HL-60 (cell line): ENCODE measurements at regions not wholly inside any gene's neighbourhood (a gene's known extent, or its start where the extent isn't known, plus 50 kb on each side); places are given as distances from the start of the nearest gene placed in this dataset.
A peak's percentile ranks its signal among the peaks of the same experiment; 100 is the strongest.

Experiments
- SPI1 ChIP-seq: IDR thresholded peaks from 2 replicates; pipeline ENCODE4 v1.6.1; 2012; ENCODE audit warnings: low read depth, mild to moderate bottlenecking, borderline replicate concordance
- TF ChIP-seq, protein P1 (sequence below): IDR thresholded peaks from 2 replicates; pipeline ENCODE4 v1.6.1; 2012; ENCODE audit warnings: low read depth; ENCODE audit not compliant: insufficient replicate concordance
- TF ChIP-seq, protein P2 (sequence below): IDR thresholded peaks from one replicate; pipeline ENCODE4 v1.5.1; 2011; ENCODE audit warnings: low read length, control low read depth, inconsistent platforms; ENCODE audit not compliant: insufficient read depth

DNA sequence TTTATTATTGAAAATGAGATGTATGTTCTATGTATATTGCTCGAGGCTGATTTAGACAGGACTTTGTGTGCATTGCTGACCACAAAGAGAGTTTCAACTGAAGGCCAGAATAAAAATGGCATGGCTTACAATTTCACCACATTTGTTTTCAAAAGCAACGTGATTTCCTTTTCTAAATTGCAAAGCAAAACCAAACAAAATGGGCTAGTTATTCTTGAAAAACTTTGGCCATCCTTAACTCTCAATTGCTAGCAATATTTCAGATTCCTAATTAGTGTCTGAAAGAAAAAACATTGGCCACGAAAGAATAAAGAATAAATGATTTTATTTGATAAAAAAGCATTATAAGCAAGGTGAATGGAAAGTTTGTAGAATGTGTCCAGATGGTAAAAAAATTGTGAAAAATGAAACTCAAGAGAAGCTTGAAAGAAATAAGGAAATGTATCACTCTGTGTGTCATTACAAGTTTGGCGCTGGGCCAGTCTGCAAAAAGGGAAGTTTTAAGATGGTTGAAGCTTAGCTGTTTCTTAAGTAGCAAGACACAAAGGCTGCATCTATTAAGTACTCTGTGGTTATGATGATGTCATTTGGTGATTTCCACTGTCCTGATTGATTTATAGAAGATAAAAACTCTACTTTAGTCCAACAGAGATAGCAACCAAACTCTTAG lies 89.2 kb upstream of the PRLR start:
- TF ChIP-seq, protein P1, sequence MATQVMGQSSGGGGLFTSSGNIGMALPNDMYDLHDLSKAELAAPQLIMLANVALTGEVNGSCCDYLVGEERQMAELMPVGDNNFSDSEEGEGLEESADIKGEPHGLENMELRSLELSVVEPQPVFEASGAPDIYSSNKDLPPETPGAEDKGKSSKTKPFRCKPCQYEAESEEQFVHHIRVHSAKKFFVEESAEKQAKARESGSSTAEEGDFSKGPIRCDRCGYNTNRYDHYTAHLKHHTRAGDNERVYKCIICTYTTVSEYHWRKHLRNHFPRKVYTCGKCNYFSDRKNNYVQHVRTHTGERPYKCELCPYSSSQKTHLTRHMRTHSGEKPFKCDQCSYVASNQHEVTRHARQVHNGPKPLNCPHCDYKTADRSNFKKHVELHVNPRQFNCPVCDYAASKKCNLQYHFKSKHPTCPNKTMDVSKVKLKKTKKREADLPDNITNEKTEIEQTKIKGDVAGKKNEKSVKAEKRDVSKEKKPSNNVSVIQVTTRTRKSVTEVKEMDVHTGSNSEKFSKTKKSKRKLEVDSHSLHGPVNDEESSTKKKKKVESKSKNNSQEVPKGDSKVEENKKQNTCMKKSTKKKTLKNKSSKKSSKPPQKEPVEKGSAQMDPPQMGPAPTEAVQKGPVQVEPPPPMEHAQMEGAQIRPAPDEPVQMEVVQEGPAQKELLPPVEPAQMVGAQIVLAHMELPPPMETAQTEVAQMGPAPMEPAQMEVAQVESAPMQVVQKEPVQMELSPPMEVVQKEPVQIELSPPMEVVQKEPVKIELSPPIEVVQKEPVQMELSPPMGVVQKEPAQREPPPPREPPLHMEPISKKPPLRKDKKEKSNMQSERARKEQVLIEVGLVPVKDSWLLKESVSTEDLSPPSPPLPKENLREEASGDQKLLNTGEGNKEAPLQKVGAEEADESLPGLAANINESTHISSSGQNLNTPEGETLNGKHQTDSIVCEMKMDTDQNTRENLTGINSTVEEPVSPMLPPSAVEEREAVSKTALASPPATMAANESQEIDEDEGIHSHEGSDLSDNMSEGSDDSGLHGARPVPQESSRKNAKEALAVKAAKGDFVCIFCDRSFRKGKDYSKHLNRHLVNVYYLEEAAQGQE = no peak
- TF ChIP-seq, protein P2, sequence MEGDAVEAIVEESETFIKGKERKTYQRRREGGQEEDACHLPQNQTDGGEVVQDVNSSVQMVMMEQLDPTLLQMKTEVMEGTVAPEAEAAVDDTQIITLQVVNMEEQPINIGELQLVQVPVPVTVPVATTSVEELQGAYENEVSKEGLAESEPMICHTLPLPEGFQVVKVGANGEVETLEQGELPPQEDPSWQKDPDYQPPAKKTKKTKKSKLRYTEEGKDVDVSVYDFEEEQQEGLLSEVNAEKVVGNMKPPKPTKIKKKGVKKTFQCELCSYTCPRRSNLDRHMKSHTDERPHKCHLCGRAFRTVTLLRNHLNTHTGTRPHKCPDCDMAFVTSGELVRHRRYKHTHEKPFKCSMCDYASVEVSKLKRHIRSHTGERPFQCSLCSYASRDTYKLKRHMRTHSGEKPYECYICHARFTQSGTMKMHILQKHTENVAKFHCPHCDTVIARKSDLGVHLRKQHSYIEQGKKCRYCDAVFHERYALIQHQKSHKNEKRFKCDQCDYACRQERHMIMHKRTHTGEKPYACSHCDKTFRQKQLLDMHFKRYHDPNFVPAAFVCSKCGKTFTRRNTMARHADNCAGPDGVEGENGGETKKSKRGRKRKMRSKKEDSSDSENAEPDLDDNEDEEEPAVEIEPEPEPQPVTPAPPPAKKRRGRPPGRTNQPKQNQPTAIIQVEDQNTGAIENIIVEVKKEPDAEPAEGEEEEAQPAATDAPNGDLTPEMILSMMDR = no peak
- peak; percentile 62; the same call in 1 of the 2 replicates for TF ChIP-seq SPI1
